ENCODE measurements at regions not wholly inside any gene's neighbourhood (a gene's known extent, or its start where the extent isn't known, plus 50 kb on each side); places are given as distances from the start of the nearest gene placed in this dataset.
A peak's percentile ranks its signal among the peaks of the same experiment; 100 is the strongest.
"Not testable (repeated sequence)": the region's sequence is repeated elsewhere in the genome, so short reads cannot be mapped to it uniquely, and the experiment has no call there.

DNA sequence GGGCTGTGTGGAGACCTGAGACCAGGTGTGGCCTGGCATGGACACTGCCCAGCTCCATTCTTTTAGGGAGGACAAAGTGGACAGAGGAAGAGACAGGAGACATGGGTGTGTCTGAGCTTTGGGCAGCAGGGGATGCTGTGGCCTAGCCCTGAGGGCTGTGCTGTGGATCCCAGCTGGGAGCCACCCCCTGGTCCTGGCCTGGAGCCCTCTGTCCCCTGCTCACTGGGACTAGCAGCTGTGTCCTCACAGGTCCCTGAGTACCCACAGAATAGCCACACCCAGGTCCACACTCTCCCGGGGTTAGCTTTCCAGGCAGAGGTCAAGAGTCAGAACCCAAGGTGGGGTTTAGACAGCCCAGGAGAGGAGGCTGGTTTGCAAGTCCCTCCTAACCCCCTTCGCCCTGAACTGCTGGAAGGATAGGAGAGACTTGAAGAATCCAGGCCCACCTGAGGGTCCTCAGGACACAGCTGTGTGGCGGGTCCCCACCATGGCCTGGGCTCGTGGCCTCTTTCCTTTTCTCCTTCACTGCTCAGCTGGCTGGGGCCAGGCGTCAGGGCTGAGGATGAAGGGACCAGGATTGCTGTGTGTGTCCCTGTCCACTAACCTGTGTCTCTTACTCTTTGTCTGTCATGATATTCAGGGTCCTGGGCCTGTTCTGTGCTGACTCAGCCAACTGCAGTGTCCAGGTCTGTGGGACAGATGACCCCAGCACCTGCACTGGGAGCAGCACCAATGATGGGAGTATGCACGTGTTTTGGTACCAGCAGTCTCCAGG is 78.5 kb upstream of the VPREB1 start:
- TF ChIP-seq, protein P1, sequence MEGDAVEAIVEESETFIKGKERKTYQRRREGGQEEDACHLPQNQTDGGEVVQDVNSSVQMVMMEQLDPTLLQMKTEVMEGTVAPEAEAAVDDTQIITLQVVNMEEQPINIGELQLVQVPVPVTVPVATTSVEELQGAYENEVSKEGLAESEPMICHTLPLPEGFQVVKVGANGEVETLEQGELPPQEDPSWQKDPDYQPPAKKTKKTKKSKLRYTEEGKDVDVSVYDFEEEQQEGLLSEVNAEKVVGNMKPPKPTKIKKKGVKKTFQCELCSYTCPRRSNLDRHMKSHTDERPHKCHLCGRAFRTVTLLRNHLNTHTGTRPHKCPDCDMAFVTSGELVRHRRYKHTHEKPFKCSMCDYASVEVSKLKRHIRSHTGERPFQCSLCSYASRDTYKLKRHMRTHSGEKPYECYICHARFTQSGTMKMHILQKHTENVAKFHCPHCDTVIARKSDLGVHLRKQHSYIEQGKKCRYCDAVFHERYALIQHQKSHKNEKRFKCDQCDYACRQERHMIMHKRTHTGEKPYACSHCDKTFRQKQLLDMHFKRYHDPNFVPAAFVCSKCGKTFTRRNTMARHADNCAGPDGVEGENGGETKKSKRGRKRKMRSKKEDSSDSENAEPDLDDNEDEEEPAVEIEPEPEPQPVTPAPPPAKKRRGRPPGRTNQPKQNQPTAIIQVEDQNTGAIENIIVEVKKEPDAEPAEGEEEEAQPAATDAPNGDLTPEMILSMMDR (IDR thresholded peaks at IDR 0.05; ENCODE audit: insufficient read depth, low read length, poor library complexity, severe bottlenecking) = no peak
- DNase-seq (ENCODE audit: low read depth) = no peak
- Histone ChIP-seq H3K36me3 (ENCODE audit: control insufficient read depth, insufficient read depth, low read length) (no peaks in the 10 kb centered on the region), H3K27me3 (ENCODE audit: control insufficient read depth, insufficient read depth, low read length) (peaks cover 15% of the 10 kb centered on the region), H3K4me3 (ENCODE audit: low read depth, low read length) (no peak overlapping the region)

DNA sequence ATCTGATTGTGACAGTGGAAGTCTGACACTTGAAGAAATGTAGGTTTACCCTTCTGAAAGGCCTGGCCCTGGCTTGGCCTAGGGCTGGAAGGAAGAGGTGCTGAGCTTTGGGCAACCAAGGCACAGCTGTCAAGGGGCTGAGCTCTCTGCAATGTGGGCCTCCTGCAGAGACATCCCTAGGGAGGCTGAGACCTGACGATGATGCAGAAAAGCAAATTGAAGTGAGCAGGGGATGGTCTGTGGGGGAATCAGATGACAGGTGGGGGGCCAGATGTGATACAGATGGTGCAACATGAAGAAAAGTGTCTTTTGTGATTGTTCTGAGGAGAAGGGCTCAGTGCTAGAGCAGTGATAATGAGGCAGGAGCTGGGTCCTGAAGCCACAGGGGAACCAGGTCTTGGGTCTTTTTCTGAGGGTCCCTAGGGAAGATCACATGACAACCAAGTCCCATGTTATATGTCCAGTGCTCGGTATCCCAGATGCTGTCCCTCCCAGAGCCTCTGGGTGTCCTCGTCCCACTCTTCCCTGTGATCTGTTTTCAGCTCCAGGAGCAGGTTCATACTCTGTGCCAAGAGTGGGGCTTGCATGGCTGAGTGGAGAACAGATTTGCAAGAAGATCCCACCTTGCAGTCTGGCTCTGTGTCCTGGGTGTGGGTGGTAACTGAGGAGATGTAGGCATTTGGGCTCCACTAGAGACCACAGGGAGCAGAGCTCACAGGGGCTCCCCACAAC is 79.9 kb upstream of the VPREB1 start:
- H3K27me3 ChIP-seq (ENCODE audit: control insufficient read depth, insufficient read depth, low read length) = peaks cover 15% of the 10 kb centered on the region
- DNase-seq (ENCODE audit: low read depth) = no peak
- H3K4me3 ChIP-seq (ENCODE audit: low read depth, low read length) = no peak overlapping the region
- TF ChIP-seq, protein P1 (IDR thresholded peaks at IDR 0.05; ENCODE audit: insufficient read depth, low read length, poor library complexity, severe bottlenecking) = peak; percentile 5
- no peaks in the 10 kb centered on the region for H3K36me3 ChIP-seq (ENCODE audit: control insufficient read depth, insufficient read depth, low read length)

DNA sequence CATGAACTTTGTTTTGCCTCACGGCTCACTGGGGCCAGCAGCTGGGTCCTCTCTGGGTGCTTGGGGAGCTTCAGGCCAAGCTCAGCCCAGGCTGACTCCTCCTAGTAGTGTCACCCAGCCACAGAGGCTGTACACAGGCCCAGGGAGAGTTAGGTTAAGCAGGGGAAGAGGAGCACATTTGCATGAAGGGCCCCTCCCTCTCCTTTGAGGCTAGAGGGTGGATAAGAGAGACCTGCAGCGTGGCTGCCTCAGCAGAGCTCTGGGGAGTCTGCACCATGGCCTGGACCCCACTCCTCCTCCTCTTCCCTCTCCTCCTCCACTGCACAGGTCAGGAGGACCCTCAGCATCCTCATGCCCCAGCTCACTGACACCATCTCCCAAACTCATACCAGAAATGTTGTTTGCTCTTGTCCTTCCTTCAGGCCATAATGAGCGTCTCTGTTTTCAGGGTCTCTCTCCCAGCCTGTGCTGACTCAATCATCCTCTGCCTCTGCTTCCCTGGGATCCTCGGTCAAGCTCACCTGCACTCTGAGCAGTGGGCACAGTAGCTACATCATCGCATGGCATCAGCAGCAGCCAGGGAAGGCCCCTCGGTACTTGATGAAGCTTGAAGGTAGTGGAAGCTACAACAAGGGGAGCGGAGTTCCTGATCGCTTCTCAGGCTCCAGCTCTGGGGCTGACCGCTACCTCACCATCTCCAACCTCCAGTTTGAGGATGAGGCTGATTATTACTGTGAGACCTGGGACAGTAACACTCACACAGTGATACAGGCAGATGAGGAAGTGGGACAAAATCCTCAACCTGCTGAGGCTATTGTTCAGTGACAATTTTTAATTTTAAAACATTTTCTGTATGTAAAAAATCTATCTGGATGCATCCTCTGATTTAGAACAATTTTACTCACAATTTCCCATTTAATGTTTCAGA is 82.4 kb upstream of the VPREB1 start:
- Histone ChIP-seq H3K27me3 (ENCODE audit: control insufficient read depth, insufficient read depth, low read length) (peaks cover 15% of the 10 kb centered on the region), H3K36me3 (ENCODE audit: control insufficient read depth, insufficient read depth, low read length) (no peaks in the 10 kb centered on the region), H3K4me3 (ENCODE audit: low read depth, low read length) (no peak overlapping the region)
- TF ChIP-seq, protein P1 (IDR thresholded peaks at IDR 0.05; ENCODE audit: insufficient read depth, low read length, poor library complexity, severe bottlenecking) = no peak
- DNase-seq (ENCODE audit: low read depth) = no peak

DNA sequence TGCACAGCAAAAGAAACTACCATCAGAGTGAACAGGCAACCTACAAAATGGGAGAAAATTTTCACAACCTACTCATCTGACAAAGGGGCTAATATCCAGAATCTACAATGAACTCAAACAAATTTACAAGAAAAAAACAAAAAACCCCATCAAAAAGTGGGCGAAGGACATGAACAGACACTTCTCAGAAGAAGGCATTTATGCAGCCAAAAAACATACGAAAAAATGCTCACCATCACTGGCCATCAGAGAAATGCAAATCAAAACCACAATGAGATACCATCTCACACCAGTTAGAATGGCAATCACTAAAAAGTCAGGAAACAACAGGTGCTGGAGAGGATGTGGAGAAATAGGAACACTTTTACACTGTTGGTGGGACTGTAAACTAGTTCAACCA is 83.8 kb upstream of the VPREB1 start:
- H3K27me3 ChIP-seq (ENCODE audit: control insufficient read depth, insufficient read depth, low read length); H3K4me3 ChIP-seq (ENCODE audit: low read depth, low read length); DNase-seq (ENCODE audit: low read depth); H3K36me3 ChIP-seq (ENCODE audit: control insufficient read depth, insufficient read depth, low read length): not testable (repeated sequence)

DNA sequence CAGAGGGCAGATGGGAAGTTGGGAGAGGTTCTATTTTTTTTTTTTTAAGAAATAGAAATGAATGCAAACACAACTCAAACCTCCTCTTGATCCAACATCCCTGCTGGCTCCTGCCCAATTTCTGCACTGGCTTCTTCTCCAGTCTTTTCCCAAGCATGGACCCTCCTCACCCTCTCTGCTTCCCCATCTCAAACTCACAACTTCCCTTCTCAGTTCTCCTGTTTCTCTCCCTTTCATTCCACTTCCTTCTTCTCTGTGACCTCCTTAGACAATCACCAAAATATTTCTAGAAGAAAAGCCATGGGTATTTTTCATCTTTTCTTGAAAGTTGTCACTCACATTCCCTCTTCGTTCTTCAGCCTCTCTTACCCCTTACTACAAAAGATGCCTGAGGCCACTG is 85.2 kb upstream of the VPREB1 start:
- H3K27me3 ChIP-seq (ENCODE audit: control insufficient read depth, insufficient read depth, low read length) = no peaks in the 10 kb centered on the region
- TF ChIP-seq, protein P1 (IDR thresholded peaks at IDR 0.05; ENCODE audit: insufficient read depth, low read length, poor library complexity, severe bottlenecking) = no peak
- DNase-seq (ENCODE audit: low read depth) = no peak

DNA sequence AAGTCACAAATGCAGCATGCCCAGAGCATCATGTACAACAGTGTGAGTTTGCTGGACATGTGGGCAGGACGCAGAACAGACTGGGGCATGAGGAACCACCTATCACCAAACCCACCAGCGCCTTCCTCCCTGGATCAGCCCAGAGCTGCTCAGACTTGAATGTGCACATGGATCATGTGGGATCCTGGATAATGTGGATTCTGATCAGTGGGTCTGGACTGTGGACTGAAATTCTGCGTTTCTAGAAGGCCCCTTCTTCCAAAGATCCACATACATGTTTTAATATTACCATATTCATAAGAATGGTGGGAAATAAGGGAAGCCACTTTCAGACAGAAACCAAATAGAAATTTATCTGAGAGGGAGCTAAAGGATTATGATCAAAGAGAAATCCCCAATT is 85.6 kb upstream of the VPREB1 start:
- no peak overlapping the region for H3K4me3 ChIP-seq (ENCODE audit: low read depth, low read length)
- no peaks in the 10 kb centered on the region for H3K27me3 ChIP-seq (ENCODE audit: control insufficient read depth, insufficient read depth, low read length)
- no peak for DNase-seq (ENCODE audit: low read depth)
- H3K36me3 ChIP-seq (ENCODE audit: control insufficient read depth, insufficient read depth, low read length) = no peaks in the 10 kb centered on the region
- TF ChIP-seq, protein P1 (IDR thresholded peaks at IDR 0.05; ENCODE audit: insufficient read depth, low read length, poor library complexity, severe bottlenecking) = no peak

More for the DNA sequence above, 85.2 kb upstream of the VPREB1 start:
- Histone ChIP-seq H3K36me3 (ENCODE audit: control insufficient read depth, insufficient read depth, low read length) (no peaks in the 10 kb centered on the region), H3K4me3 (ENCODE audit: low read depth, low read length) (no peak overlapping the region)

All from kidney epithelial cell (primary cell).